Ovary (tissue), 3 donors: ENCODE measurements at regions not wholly inside any gene's neighbourhood (a gene's known extent, or its start where the extent isn't known, plus 50 kb on each side); places are given as distances from the start of the nearest gene placed in this dataset.

Experiments used
- CTCF ChIP-seq, 3 donors: fragments of 450-650 bp in 2 of 3; fragments of 200-600 bp in 1 of 3; IDR thresholded peaks; one replicate each; pipeline versions ENCODE4 v1.5.1 to v1.8.0; 2016 to 2022; ENCODE audit warnings: antibody characterized with exemption in 3 of 3, mild to moderate bottlenecking in 1 of 3
- POLR2A ChIP-seq: fragments of 450-650 bp; IDR thresholded peaks from one replicate; pipeline ENCODE4 v1.6.1; 2017; ENCODE audit warnings: antibody characterized with exemption, mild to moderate bottlenecking, moderate library complexity
- donor health status: DM: no; HTN: no; CAD: no.

GRCh38 chr12:24499151-24500146 lies 449.5 kb downstream of the BCAT1 start:
- TF ChIP-seq CTCF (IDR thresholded peaks at IDR 0.05) (no peak), POLR2A (no peak)
